NCI-H128 (cell line): ENCODE measurements at regions not wholly inside any gene's neighbourhood (a gene's known extent, or its start where the extent isn't known, plus 50 kb on each side); places are given as distances from the start of the nearest gene placed in this dataset.

Experiments used
- DNase-seq: peaks from one replicate; lab custom pipeline; 2025; ENCODE audit not compliant: unreplicated experiment; lab: John Stamatoyannopoulos, UW

GRCh38 chr4:179509489-179509888, 2067.3 kb upstream of the AGA start:
- DNase-seq: no peak

GRCh38 chr4:179521952-179522351, 2079.7 kb upstream of the AGA start:
- no peak for DNase-seq

GRCh38 chr4:179530958-179531357, 2088.7 kb upstream of the AGA start:
- no peak for DNase-seq

- no peak for DNase-seq
Measured at GRCh38 chr4:179536694-179537093, 2094.5 kb upstream of the AGA start.

GRCh38 chr4:179539641-179540040, 2097.4 kb upstream of the AGA start:
- DNase-seq: no peak

- no peak for DNase-seq
Measured at GRCh38 chr4:179543771-179544170, 2101.5 kb upstream of the AGA start.

- no peak for DNase-seq
Measured at GRCh38 chr4:179544496-179544895, 2102.3 kb upstream of the AGA start.

- DNase-seq: no peak
Measured at GRCh38 chr4:179552131-179552530, 2109.9 kb upstream of the AGA start.

GRCh38 chr4:179563741-179564140, 2121.5 kb upstream of the AGA start:
- no peak for DNase-seq

GRCh38 chr4:179569549-179569948, 2127.3 kb upstream of the AGA start:
- DNase-seq: no peak

GRCh38 chr4:179582164-179582905, 2140.1 kb upstream of the AGA start:
- DNase-seq: no peak

- DNase-seq: no peak
Measured at GRCh38 chr4:179583221-179583620, 2141.0 kb upstream of the AGA start.

- no peak for DNase-seq
Measured at GRCh38 chr4:179584101-179584500, 2141.9 kb upstream of the AGA start.

GRCh38 chr4:179585761-179586160, 2143.5 kb upstream of the AGA start:
- DNase-seq: no peak

- DNase-seq: no peak
Measured at GRCh38 chr4:179586460-179586859, 2144.2 kb upstream of the AGA start.

- no peak for DNase-seq
Measured at GRCh38 chr4:179595671-179596410, 2153.6 kb upstream of the AGA start.

GRCh38 chr4:179596621-179597020, 2154.4 kb upstream of the AGA start:
- DNase-seq: no peak

GRCh38 chr4:179597301-179597700, 2155.1 kb upstream of the AGA start:
- no peak for DNase-seq

GRCh38 chr4:179601671-179602070, 2159.4 kb upstream of the AGA start:
- no peak for DNase-seq

- DNase-seq: no peak
Measured at GRCh38 chr4:179605196-179605595, 2163.0 kb upstream of the AGA start.

GRCh38 chr4:179607003-179607402, 2164.8 kb upstream of the AGA start:
- no peak for DNase-seq

- DNase-seq: no peak
Measured at GRCh38 chr4:179615704-179616103, 2173.5 kb upstream of the AGA start.

- no peak for DNase-seq
Measured at GRCh38 chr4:179618966-179619365, 2176.7 kb upstream of the AGA start.
